GM04503 (cell line): ENCODE measurements at regions not wholly inside any gene's neighbourhood (a gene's known extent, or its start where the extent isn't known, plus 50 kb on each side); places are given as distances from the start of the nearest gene placed in this dataset.
"Not testable (repeated sequence)": the region's sequence is repeated elsewhere in the genome, so short reads cannot be mapped to it uniquely, and the experiment has no call there.

Source experiments
- DNase-seq: peaks from one replicate; pipeline ENCODE4 v3.0.0-alpha.2; 2012; ENCODE audit warnings: low read depth

DNA sequence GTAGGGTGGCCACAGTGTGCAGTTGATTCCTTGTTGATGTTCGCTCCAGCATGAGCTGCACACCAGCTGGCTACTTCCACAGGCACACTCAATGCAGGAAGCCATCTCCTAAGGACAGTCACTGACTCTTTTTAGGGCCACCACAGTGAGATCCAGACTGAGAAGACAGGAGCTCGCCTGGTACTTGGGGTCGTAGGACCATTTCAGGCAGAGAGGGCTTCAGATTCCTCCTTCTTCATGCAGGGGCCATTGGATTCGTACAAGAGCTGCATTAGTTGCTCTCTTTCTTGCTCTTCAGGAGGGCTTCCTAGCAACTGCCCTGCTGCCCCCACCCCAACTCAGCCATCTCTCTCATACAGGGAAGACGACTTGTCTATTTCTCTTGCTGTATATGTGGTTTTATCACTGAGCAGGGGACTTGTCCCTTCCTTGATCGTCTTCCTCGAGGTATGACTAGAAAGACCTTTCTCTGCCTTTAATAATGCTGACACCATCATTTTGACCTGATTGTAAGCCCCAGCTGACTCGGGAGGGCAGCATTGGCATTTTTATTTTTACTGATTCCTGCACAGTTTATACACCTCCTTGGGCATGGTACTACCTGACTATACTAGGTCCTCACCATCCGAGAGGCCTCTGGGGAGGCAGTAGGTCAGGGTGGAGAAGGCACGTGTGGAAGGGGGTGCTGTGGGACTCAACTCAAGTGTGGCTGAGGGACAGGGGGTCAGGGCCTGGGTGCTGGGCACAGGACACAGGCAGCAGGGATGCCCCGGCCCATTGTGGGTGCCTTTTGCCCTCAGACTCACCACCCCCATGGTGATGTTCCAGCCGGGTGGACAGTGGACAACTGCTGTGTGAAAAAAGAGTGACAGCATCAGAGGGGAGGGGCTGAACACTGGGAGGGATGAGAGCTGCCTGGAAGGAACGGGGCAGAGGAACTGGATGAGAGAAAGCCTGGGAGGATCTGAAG, 136.7 kb upstream of the ZNF746 start:
- no peak for DNase-seq

DNA sequence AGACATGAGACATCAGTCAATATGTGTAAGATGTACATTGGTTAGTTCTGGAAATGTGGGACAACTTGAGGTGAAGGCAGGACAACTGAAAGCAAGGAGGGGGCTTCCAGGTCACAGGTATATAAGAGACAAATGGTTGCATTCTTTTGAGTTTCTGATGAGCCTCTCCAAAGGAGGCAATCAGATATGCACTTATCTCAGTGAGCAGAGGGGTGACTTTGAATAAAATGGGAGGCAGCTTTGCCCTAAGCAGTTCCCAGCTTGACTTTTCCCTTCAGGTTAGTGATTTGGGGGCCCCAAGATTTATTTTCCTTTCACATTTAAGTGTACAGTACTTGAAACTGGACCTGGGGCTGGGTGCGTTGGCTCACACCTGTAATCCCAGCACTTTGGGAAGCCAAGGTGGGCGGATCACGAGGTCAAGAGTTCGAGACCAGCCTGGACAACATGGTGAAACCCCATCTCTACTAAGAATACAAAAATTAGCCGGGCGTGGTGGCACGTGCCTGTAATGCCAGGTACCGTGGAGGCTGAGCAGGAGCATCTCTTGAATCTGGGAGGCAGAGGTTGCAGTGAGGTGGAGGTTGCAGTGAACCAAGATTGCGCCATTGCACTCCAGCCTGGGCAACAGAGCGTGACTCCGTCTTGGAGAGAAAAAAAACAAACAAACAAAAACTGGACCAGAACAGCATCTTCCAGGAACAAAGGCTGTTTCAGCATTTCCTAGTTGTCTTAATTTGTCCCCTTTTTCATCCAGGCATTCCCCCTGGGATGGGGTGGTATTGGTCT, 130.9 kb upstream of the ZNF746 start:
- DNase-seq, result not testable (repeated sequence)

DNA sequence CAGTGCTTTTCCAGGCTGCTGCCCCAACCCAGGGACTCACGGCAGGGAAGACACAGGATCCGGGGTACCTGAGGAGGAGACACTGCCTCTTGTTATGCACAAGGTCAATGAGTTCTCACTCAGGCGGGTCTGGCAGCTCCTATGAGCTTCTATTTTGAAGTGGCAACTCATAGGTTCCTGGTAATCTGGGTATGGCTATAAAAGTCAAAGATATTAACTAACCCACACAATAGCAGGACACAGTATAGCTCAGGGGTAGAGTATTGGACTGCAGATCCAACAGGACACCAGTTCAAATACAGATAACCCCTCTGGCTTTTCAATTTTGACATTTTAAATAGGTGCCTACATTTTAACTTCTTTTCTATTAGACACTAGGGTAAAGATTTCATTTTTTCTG, 130.3 kb upstream of the ZNF746 start:
- no peak for DNase-seq

DNA sequence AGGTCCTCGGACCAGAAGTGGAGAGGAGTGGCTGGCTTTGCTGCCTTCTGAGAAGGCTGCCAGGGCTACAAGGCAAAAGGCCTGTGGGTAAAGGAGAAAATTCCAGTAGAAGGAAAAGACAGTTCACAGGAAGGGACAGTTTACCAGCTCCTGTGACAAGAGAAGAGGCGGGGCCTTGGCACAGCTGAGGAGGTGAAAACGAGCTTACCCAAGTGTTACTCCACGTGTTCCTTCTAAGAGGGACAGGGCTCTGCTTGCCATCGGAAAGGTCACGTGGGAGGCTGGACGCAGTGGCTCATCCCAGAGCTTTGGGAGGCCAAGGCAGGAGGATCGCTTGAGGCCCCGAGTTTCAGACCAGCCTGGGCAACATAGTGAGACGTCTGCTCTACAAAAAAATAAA, 129.4 kb upstream of the ZNF746 start:
- no peak for DNase-seq

DNA sequence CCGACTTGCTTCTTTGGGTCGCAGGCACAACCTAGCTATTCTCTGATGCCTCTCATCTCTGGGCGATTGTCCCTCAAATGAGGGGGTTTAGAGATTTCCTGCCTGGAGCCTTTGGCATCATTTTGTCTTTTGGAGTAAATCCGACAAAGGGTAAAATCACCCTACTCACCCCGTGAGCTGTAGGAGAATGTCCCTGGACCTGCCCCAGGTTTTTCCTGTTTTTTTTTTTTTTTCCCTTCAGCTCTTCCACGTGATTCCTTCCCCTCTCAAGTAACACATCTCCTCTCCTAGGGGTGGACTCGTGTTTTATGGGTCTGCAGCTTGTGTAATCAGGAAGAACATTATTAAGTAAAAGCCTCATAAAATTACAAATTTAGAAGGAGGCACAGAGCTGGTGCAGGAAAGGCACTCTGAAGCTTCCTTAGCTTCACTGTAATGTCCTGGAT, 128.4 kb upstream of the ZNF746 start:
- DNase-seq, result no peak

DNA sequence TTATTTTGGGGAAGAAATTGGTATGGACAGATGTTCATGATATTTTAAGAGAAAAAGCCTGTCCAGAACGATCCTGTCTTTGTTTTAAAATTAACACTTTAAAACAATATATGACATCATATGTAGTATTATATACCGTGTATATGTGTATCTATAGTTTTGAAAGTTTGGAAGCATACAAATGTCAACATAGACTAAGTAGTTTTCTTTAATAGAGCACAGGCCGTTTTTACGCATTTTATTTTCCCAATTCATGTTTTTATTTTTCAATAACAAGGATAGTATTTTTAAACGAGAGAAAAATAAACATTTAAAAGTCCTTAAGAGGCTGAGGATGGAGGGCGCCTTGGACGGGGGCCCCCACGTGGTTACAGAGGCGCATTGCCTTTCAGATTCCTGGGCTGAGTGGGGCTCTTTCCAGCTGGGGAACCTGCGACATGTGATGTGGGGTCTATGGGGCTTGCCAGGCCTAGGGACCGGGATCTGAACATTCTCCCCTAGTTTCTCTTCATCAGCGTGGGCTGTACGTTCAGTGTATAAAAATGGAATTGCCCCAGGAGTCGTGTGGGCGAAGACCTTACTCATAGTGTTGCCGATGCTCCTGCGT, 127.8 kb upstream of the ZNF746 start:
- no peak for DNase-seq

DNA sequence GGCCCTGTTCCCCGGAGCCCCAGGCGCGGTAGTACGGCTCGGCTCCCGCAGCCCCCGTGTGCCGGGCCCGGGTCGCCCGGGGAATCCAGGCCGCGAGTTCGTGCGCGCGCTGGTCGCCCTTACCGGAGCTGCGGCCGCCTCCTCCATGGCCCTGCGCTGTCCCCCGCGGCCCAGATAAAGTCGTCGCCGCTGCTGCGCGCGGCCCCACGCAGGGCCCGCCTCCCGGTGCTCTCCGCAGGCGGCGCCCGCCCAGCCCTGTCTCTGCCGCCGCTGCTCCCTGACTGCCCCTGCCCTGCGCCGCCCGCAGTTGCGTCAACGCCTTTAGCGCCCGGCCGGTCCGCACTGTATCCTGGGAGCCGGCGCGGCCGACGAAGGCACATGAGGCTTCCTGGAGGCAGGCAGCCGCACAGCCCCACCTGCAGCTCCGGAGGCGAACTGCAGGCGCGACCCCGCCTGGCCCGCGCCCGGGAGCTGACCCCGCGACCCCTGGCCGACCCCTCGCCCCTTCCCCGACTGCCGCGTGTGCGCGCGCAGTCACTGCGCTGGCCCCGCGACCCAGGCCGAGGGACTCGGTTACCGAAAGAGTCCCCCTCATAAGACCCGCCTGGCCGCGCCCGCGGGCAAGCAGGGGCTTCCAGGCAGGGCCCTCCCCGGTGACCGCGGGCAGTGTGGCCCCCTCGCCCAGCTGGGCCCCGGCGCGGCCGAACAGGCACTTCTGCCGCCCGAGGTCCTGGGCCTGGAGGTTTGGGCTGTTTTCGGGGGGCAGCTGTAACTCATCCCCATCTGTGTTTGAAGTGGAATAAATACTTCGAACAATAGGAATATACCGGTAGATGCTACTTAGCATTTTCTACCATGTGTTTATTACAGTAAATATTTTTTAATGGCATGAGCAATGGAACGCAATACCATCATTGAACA, 127.1 kb upstream of the ZNF746 start:
- DNase-seq, result peak; percentile 59

DNA sequence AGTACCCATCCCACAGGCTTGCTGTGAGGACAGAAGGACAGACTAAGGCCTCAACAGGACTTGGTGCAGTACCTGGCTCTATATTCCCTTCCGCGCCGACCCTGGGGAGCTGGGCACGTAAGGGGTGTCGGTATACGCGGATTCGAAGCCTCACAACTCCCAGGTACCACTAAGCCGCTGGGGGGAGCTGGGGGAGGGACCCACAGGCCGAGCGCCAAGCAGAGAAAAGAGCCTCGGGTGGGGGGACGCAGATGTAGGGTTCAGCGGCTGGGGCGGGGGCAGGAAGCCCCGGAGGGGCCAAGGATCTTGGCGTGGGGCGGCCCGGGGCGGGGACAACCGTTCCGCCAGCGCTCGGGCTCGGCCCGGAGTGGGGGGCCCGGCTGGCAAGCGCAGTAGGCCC, 126.4 kb upstream of the ZNF746 start:
- no peak for DNase-seq

DNA sequence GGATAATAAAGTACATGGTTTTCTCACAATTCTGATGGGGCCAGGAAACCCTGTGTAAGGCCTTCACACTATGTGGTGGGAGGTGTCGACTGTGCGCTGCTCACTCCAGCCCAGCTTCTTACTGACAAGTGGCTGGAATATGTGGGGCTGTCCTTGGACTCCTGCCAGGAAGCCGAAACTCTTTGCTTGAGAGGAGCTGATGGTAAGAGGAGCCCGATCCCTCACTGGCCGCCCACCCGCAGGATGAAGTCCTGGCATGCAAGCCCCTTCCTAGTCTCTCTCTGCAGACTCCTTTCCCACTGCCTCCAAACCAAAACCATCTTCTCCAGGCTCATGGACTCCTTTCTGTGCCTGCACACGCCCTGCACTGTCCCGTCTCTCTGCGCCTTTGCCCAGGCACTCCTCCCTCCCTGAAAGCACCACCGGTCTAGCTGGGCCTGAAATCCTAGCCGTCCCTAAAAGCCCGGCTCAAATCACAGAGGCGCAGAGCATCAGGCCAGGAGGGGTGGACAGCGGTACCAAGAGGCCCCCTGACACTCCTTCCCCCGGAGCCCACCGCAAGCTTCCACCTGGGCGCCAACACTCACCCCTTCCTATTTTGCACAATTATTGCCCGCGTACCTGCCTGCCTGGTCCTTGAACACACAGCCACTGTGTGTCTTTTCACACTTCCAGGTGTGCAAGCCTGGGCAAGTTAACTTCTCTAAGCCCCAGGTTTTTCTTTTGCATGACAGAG, 125.8 kb upstream of the ZNF746 start:
- DNase-seq, result peak; percentile 15

DNA sequence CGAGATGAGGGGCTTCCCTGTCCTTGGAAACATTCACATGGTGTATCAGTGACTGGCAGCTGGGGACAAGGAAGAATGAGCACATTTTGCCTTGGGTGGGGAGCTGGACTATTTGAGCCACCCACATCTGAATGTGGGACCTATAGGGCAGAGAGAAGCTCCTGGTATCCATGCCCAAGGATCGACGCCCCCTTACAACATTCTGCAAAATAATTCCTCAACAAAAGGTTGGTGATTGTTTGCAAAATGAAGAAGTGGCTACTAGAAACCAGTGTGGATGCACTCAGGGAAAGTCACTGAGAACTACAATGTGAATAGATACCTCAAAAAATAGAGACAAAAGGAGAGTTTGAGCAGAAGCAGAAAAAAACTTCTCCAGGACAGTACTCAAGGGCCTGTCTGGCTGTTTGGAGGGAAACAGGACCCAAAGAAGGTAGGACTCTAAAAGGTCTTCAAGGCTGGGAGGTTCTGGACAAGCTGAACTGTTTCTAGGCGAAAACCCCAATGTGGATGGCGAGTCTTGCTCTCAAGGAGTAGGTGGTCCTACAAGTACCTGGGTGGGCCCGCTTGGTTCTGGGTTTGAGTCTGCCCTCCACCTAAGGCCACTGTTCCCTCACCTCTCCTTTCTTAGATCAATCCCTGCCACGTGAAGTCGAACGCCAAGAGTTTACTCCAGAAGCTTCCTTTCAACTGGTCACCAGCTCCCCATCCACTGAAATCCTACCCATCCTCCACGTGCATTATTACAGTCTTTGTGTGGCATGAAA, 125.0 kb upstream of the ZNF746 start:
- no peak for DNase-seq

DNA sequence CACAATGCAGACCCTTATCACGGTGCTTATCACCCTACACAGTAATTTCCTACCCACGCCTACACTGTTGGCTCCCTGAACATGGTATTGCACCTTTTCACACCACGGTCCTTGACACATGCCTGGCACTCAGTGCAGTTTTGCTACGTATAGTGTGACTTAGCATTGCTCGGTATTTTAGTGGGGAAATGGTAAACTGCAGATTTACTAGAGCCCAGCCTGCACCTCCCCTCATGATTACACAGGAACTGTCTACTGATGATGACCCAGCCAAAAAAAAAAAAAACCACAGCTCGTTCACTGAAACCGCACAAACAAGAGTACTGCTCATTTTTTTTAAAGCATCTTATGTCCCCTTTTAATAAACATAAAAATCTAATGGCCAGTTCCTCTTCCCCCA, 124.2 kb upstream of the ZNF746 start:
- DNase-seq, result no peak

DNA sequence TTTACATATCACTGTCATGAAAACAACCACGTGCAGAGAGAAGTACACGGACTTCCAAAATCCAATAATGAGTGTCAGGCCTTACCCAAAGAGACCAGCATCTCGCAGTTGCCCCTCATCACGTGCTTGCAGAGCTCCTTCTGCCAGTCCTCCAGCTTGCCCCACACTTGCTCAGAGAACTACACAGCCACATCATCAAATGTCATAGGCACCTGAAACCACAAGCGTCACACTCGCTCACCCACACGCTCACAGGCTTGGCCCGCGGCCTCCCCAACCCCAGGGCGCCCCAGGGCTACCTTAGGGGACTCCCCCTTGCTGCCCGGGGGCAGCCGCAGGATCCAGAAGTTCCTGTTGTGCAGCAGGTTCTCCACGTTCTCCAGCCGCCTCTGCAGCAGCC, 123.4 kb upstream of the ZNF746 start:
- DNase-seq, result no peak

DNA sequence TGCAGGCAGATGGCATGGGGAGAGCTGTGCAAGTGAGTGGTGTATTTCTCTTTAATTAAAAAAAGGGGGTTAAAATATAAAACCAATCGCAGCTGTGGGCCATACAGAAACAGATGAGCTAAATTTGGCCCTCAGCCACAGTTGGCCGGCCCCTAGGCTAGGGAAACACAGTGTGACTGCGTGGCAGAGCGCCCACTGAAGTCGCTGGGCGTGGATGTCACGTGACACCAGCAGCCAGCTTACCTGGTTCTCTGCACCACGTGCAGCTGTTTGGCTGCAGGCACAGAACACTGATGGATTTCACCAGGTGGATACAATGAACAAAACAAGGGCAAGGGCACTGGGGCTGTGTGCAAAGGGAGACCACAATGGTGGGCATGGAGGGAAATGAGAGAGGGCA, 119.3 kb upstream of the ZNF746 start:
- no peak for DNase-seq

DNA sequence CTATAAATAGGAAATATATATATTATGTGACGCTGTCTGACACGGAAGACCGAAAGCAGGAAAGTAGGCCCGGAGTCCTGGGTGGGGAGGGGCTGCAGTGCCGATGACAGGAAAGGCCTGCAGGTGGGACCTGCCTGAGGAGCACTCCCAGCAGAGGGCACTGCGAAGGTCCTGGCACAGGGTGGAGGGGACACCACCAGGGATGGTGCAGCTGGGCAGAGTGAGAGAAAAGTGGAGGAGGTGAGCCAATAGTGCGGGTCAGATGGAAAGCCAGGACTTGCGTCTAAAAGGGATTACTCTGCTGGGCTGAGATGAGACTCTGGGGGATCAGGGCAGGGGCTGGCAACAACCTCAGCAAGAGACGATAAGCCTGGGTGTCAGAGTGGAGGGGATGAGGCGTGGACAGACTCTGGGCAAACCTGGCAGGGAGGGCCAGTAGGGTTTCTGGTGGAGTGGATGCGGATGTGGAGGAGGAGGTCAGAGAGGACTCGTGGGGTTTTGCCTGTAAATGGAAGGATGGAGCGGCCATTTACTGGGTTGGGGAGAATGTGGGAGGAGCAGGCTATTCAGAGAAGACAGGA, 118.2 kb upstream of the ZNF746 start:
- DNase-seq, result no peak

DNA sequence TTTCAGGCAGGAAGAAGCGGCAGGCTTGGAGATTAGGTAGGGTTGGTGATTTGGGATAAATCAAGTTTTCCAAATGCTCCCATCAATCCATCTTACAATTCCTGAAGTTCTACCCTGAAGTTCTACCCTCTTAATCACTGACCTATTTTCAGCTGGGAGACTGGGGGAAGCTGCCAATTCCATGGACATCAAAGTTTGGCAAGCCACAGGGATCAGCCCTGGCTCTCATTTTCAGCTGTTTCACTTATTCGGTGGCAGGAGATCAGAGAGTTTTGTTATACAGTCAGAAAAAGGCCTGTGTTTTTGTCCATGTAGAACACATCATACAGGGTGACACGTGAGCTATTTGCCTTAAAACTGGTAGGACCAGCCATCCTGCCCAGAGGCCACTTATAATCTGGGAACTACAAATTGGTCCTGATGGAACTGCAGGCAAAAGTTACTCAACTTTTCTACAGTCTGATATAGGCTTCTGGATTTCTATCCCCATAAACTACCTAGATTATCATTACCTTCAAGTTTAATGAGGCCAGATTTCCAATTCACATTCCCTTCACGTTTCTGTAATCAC, 112.9 kb upstream of the ZNF746 start:
- DNase-seq, result no peak

DNA sequence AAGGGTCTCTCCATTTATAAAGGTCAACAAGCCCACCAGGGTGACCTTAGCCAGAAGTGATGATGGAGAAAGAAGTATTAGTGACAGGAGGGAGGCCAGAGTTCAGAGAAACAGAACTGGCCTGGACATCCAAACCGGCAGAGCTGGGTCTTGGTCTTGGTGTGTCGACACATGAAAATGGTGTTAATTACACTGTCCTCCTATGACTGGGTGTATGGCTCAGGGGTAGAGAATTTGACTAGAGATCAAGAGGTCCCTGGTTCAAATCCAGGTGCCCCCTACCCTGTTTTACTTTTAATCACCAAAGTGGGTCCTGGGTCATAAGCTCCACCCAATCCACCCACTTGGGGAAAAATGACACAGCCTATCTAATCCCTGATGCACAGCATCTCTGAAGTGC, 110.6 kb upstream of the ZNF746 start:
- no peak for DNase-seq

DNA sequence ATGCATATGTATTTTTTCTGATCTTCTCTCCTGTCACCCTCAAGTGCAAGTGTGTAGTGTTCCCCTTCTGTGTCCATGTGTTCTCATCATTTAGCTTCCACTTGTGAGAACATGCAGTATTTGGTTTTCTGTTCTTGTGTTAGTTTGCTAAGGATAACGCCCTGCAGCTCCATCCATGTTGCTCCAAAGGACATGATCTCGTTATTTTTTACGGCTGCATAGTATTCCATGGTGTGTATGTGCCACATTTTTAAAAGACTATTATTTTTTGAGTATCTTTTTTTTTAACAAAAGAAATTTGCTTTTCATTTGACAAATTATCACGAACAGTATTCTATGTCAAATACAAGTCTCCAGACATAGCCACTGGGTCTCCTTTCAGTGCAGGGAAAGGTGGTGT, 110.1 kb upstream of the ZNF746 start:
- DNase-seq, result no peak

DNA sequence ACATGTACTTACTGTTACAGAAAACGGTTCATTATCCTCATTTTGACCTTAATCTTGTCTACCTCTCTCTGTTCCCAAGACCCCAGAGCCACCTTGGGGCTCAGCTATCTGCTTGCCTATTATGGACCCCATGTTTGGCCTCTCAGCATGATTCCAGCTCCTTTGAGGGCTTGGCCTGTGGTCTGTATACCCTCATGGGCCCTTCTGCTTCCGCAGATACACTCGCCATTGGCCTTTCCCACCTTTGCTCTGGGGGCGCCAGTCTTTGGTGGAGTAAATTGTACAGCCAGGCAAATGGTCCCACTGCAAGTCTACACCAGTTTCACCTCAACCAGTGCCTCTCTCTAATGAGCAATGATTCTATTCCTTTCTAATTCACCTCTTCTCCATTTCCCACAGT, 109.2 kb upstream of the ZNF746 start:
- DNase-seq, result no peak

DNA sequence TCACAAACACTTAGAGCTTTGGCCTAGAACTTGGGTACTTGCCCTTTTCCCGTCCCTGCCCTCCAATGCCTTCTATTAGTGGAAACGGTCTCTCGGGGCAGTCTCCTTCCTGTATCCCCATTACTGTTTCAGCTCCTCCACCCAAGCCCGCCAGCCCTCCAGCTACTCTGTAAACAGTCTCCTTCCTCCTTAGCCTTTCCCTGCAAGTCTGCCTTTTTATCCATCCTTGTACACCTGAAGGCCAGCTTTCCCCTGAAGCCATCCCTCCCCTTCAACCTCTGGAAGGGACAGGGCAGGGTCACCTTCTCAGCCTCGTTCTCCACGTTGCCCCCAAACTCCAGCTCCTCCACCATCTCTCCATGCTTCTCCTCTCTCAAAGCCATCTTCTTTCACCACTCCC, 108.1 kb upstream of the ZNF746 start:
- no peak for DNase-seq
